Osteoblast (primary cell): ENCODE measurements at regions not wholly inside any gene's neighbourhood (a gene's known extent, or its start where the extent isn't known, plus 50 kb on each side); places are given as distances from the start of the nearest gene placed in this dataset.
"Not testable (repeated sequence)": the region's sequence is repeated elsewhere in the genome, so short reads cannot be mapped to it uniquely, and the experiment has no call there.

Experiments
- DNase-seq: peaks from one replicate; pipeline ENCODE4 v3.0.0; 2011; ENCODE audit warnings: low spot score, mixed read lengths; ENCODE audit not compliant: insufficient read length; ENCODE audit errors: missing footprints
- H2AFZ ChIP-seq: 2 replicates; pipeline ENCODE4 v1.6.0; 2011; ENCODE audit warnings: mild to moderate bottlenecking, low read length
- H3K27ac ChIP-seq: 2 replicates; pipeline ENCODE4 v1.5.1; 2011; ENCODE audit warnings: mild to moderate bottlenecking, low read depth, low read length, moderate library complexity
- H3K27me3 ChIP-seq: 2 replicates; pipeline ENCODE4 v1.6.0; 2012; ENCODE audit warnings: mild to moderate bottlenecking, control low read depth, inconsistent platforms, low read length, moderate library complexity; ENCODE audit not compliant: insufficient read depth
- H3K36me3 ChIP-seq: 2 replicates; pipeline ENCODE4 v1.5.1; 2011; ENCODE audit warnings: mild to moderate bottlenecking, low read length, control low read depth, moderate library complexity; ENCODE audit not compliant: insufficient read depth
- H3K4me1 ChIP-seq: 2 replicates; pipeline ENCODE4 v1.5.1; 2011; ENCODE audit warnings: mild to moderate bottlenecking, low read length, control low read depth, moderate library complexity; ENCODE audit not compliant: insufficient read depth
- H3K4me2 ChIP-seq: 2 replicates; pipeline ENCODE4 v1.6.0; 2011; ENCODE audit warnings: mild to moderate bottlenecking, low read length; ENCODE audit not compliant: insufficient read depth
- H3K4me3 ChIP-seq: fragments of 200-600 bp; sonication (generic); 3 replicates; pipeline ENCODE4 v1.5.1; 2012; ENCODE audit warnings: mild to moderate bottlenecking, low read length, inconsistent platforms; ENCODE audit not compliant: insufficient read depth
- H3K79me2 ChIP-seq: 2 replicates; pipeline ENCODE4 v1.6.0; 2012; ENCODE audit warnings: mild to moderate bottlenecking, low read length, control low read depth, inconsistent platforms; ENCODE audit not compliant: insufficient read depth
- H3K9me3 ChIP-seq: 2 replicates; pipeline ENCODE4 v1.5.1; 2011; ENCODE audit warnings: low read depth, low read length, control low read depth
- H4K20me1 ChIP-seq: 2 replicates; pipeline ENCODE4 v1.6.0; 2012; ENCODE audit warnings: mild to moderate bottlenecking, low read length, control low read depth; ENCODE audit not compliant: insufficient read depth

- not testable (repeated sequence) for H3K36me3 ChIP-seq, H3K4me2 ChIP-seq, H3K27ac ChIP-seq, H3K4me3 ChIP-seq, H3K9me3 ChIP-seq, H2AFZ ChIP-seq, DNase-seq, H3K4me1 ChIP-seq, H4K20me1 ChIP-seq, H3K27me3 ChIP-seq, H3K79me2 ChIP-seq
Observed at GRCh38 chr7:63566886-63567285, 431.8 kb upstream of the ZNF722 start.

- H3K4me2 ChIP-seq, H2AFZ ChIP-seq, H3K27ac ChIP-seq, H3K4me1 ChIP-seq, H3K36me3 ChIP-seq, H3K4me3 ChIP-seq, H4K20me1 ChIP-seq, H3K79me2 ChIP-seq, H3K27me3 ChIP-seq, H3K9me3 ChIP-seq: not testable (repeated sequence)
- DNase-seq = peak; percentile 42
Observed at GRCh38 chr7:63567636-63568035, 431.0 kb upstream of the ZNF722 start.

- not testable (repeated sequence) for H3K4me1 ChIP-seq, H2AFZ ChIP-seq, H3K27ac ChIP-seq, H3K4me3 ChIP-seq, H3K9me3 ChIP-seq, H3K4me2 ChIP-seq, H4K20me1 ChIP-seq, DNase-seq, H3K27me3 ChIP-seq, H3K36me3 ChIP-seq, H3K79me2 ChIP-seq
Observed at GRCh38 chr7:63568571-63569313, 429.9 kb upstream of the ZNF722 start.

GRCh38 chr7:63570386-63571115 is 428.1 kb upstream of the ZNF722 start:
- H3K9me3 ChIP-seq, H3K79me2 ChIP-seq, H3K27ac ChIP-seq, DNase-seq, H3K4me2 ChIP-seq, H4K20me1 ChIP-seq, H3K4me3 ChIP-seq, H3K36me3 ChIP-seq, H2AFZ ChIP-seq, H3K4me1 ChIP-seq, H3K27me3 ChIP-seq: not testable (repeated sequence)

GRCh38 chr7:63572196-63572595 is 426.5 kb upstream of the ZNF722 start:
- H3K4me3 ChIP-seq, H4K20me1 ChIP-seq, H3K79me2 ChIP-seq, H3K36me3 ChIP-seq, H3K4me2 ChIP-seq, H3K27me3 ChIP-seq, H2AFZ ChIP-seq, H3K4me1 ChIP-seq, H3K9me3 ChIP-seq, DNase-seq, H3K27ac ChIP-seq: not testable (repeated sequence)

GRCh38 chr7:63572956-63573355 is 425.7 kb upstream of the ZNF722 start:
- not testable (repeated sequence) for H3K27me3 ChIP-seq, H3K79me2 ChIP-seq, H3K4me2 ChIP-seq, H4K20me1 ChIP-seq, H3K4me3 ChIP-seq, H3K36me3 ChIP-seq, H2AFZ ChIP-seq, H3K9me3 ChIP-seq, H3K27ac ChIP-seq, H3K4me1 ChIP-seq, DNase-seq

GRCh38 chr7:63573412-63573811 is 425.2 kb upstream of the ZNF722 start:
- not testable (repeated sequence) for H3K4me1 ChIP-seq, H3K27ac ChIP-seq, DNase-seq, H3K27me3 ChIP-seq, H2AFZ ChIP-seq, H3K36me3 ChIP-seq, H3K4me2 ChIP-seq, H3K4me3 ChIP-seq, H4K20me1 ChIP-seq, H3K79me2 ChIP-seq, H3K9me3 ChIP-seq

GRCh38 chr7:63576421-63576820 is 422.2 kb upstream of the ZNF722 start:
- DNase-seq = not testable (repeated sequence)

GRCh38 chr7:63577066-63577465 is 421.6 kb upstream of the ZNF722 start:
- H3K4me3 ChIP-seq, H3K4me1 ChIP-seq, H3K27ac ChIP-seq, H4K20me1 ChIP-seq, H3K36me3 ChIP-seq, H3K4me2 ChIP-seq, H3K27me3 ChIP-seq, DNase-seq, H3K9me3 ChIP-seq, H3K79me2 ChIP-seq, H2AFZ ChIP-seq: not testable (repeated sequence)

More at GRCh38 chr7:63576421-63576820, 422.2 kb upstream of the ZNF722 start:
- not testable (repeated sequence) for H3K4me1 ChIP-seq, H3K36me3 ChIP-seq, H3K4me2 ChIP-seq, H2AFZ ChIP-seq, H4K20me1 ChIP-seq, H3K79me2 ChIP-seq, H3K4me3 ChIP-seq, H3K9me3 ChIP-seq, H3K27me3 ChIP-seq, H3K27ac ChIP-seq
